NT2/D1 (cell line): ENCODE measurements at regions not wholly inside any gene's neighbourhood (a gene's known extent, or its start where the extent isn't known, plus 50 kb on each side); places are given as distances from the start of the nearest gene placed in this dataset.

Experiments used
- DNase-seq: peaks from one replicate; pipeline ENCODE4 v3.0.0-alpha.2; 2011; ENCODE audit warnings: low read depth, low spot score
- H3K27me3 ChIP-seq: 2 replicates; pipeline ENCODE4 v1.6.0; 2011; ENCODE audit warnings: mild to moderate bottlenecking; ENCODE audit not compliant: insufficient read length, insufficient read depth
- H3K36me3 ChIP-seq: 2 replicates; pipeline ENCODE4 v1.6.1; 2011; ENCODE audit warnings: mild to moderate bottlenecking, low read length, mixed read lengths; ENCODE audit not compliant: insufficient read depth, insufficient read length
- H3K4me1 ChIP-seq: 2 replicates; pipeline ENCODE4 v1.5.1; 2011; ENCODE audit not compliant: insufficient read depth, insufficient read length
- H3K4me3 ChIP-seq: 2 replicates; pipeline ENCODE4 v1.5.1; 2011; ENCODE audit warnings: low read depth; ENCODE audit not compliant: insufficient read length
- H3K9ac ChIP-seq: 2 replicates; pipeline ENCODE4 v1.6.0; 2011; ENCODE audit warnings: low read depth; ENCODE audit not compliant: insufficient read length
- H3K9me3 ChIP-seq: 2 replicates; pipeline ENCODE4 v1.5.1; 2011; ENCODE audit warnings: mild to moderate bottlenecking, low read length; ENCODE audit not compliant: insufficient read depth
- SUZ12 ChIP-seq: IDR thresholded peaks from 2 replicates; pipeline ENCODE4 v1.6.1; 2011; ENCODE audit not compliant: insufficient read length, insufficient read depth; ENCODE audit errors: extremely low read depth
- YY1 ChIP-seq: IDR thresholded peaks from 2 replicates; pipeline ENCODE4 v1.6.1; 2011; ENCODE audit not compliant: insufficient read length, insufficient read depth
- ZNF274 ChIP-seq: IDR thresholded peaks from 2 replicates; pipeline ENCODE4 v1.6.1; 2011; ENCODE audit warnings: mild to moderate bottlenecking, low read depth, low read length

- H3K4me1 ChIP-seq, result no peaks in the 10 kb centered on the region
- no peak for TF ChIP-seq YY1
- no peak for TF ChIP-seq ZNF274
- no peak for TF ChIP-seq SUZ12
- H3K9ac ChIP-seq, result no peak overlapping the region
- no peaks in the 10 kb centered on the region for H3K27me3 ChIP-seq
- no peak overlapping the region for H3K4me3 ChIP-seq
- H3K9me3 ChIP-seq, result no peaks in the 10 kb centered on the region
- H3K36me3 ChIP-seq, result no peaks in the 10 kb centered on the region
- no peak for DNase-seq
Observed at GRCh38 chr1:187212377-187212776, 383.6 kb downstream of the PLA2G4A start.

GRCh38 chr1:187226396-187226795, 397.6 kb downstream of the PLA2G4A start:
- Histone ChIP-seq H3K36me3 (no peaks in the 10 kb centered on the region), H3K27me3 (no peaks in the 10 kb centered on the region), H3K4me1 (no peaks in the 10 kb centered on the region), H3K4me3 (no peak overlapping the region), H3K9me3 (no peaks in the 10 kb centered on the region), H3K9ac (no peak overlapping the region)
- TF ChIP-seq ZNF274 (no peak), SUZ12 (no peak), YY1 (no peak)
- no peak for DNase-seq

- no peaks in the 10 kb centered on the region for H3K36me3 ChIP-seq
- TF ChIP-seq ZNF274 (no peak), SUZ12 (no peak), YY1 (no peak)
- no peak overlapping the region for H3K4me3 ChIP-seq
- H3K9me3 ChIP-seq, result no peaks in the 10 kb centered on the region
- no peak overlapping the region for H3K9ac ChIP-seq
- no peaks in the 10 kb centered on the region for H3K27me3 ChIP-seq
- no peak for DNase-seq
- no peaks in the 10 kb centered on the region for H3K4me1 ChIP-seq
Observed at GRCh38 chr1:187228790-187229189, 400.0 kb downstream of the PLA2G4A start.

- Histone ChIP-seq H3K9ac (no peak overlapping the region), H3K9me3 (no peaks in the 10 kb centered on the region), H3K27me3 (no peaks in the 10 kb centered on the region), H3K4me1 (no peaks in the 10 kb centered on the region), H3K4me3 (no peak overlapping the region), H3K36me3 (no peaks in the 10 kb centered on the region)
- TF ChIP-seq SUZ12 (no peak), YY1 (no peak), ZNF274 (no peak)
- DNase-seq, result no peak
Observed at GRCh38 chr1:187229496-187229895, 400.7 kb downstream of the PLA2G4A start.

GRCh38 chr1:187234706-187235105, 406.0 kb downstream of the PLA2G4A start:
- Histone ChIP-seq H3K36me3 (no peaks in the 10 kb centered on the region), H3K4me1 (no peaks in the 10 kb centered on the region), H3K27me3 (no peaks in the 10 kb centered on the region), H3K4me3 (no peak overlapping the region), H3K9me3 (no peaks in the 10 kb centered on the region), H3K9ac (no peak overlapping the region)
- no peak for DNase-seq
- TF ChIP-seq YY1 (no peak), ZNF274 (no peak), SUZ12 (no peak)

GRCh38 chr1:187236199-187236598, 407.4 kb downstream of the PLA2G4A start:
- Histone ChIP-seq H3K36me3 (no peaks in the 10 kb centered on the region), H3K27me3 (no peaks in the 10 kb centered on the region), H3K4me3 (no peak overlapping the region), H3K4me1 (no peaks in the 10 kb centered on the region), H3K9me3 (no peaks in the 10 kb centered on the region), H3K9ac (no peak overlapping the region)
- TF ChIP-seq ZNF274 (no peak), SUZ12 (no peak), YY1 (no peak)
- no peak for DNase-seq

GRCh38 chr1:187236676-187237075, 407.9 kb downstream of the PLA2G4A start:
- TF ChIP-seq ZNF274 (no peak), YY1 (no peak)
- no peaks in the 10 kb centered on the region for H3K9me3 ChIP-seq
- H3K4me1 ChIP-seq, result no peaks in the 10 kb centered on the region
- H3K4me3 ChIP-seq, result no peak overlapping the region
- H3K9ac ChIP-seq, result no peak overlapping the region
- no peaks in the 10 kb centered on the region for H3K36me3 ChIP-seq
- no peaks in the 10 kb centered on the region for H3K27me3 ChIP-seq
- no peak for DNase-seq

- Histone ChIP-seq H3K27me3 (no peaks in the 10 kb centered on the region), H3K36me3 (no peaks in the 10 kb centered on the region), H3K4me3 (no peak overlapping the region), H3K9ac (no peak overlapping the region), H3K4me1 (no peaks in the 10 kb centered on the region), H3K9me3 (no peaks in the 10 kb centered on the region)
- TF ChIP-seq YY1, result no peak
- no peak for TF ChIP-seq ZNF274
- TF ChIP-seq SUZ12, result no peak
- DNase-seq, result no peak
Observed at GRCh38 chr1:187237542-187237941, 408.8 kb downstream of the PLA2G4A start.

GRCh38 chr1:187241971-187242370, 413.2 kb downstream of the PLA2G4A start:
- Histone ChIP-seq H3K4me1 (no peaks in the 10 kb centered on the region), H3K9me3 (0 out of 2 replicates have a peak, but pooled peaks cover 1% of the 10 kb centered on the region), H3K27me3 (no peaks in the 10 kb centered on the region), H3K36me3 (no peaks in the 10 kb centered on the region), H3K9ac (no peak overlapping the region), H3K4me3 (no peak overlapping the region)
- TF ChIP-seq YY1 (no peak), SUZ12 (no peak), ZNF274 (no peak)
- no peak for DNase-seq
